Thoracic aorta (tissue), 2 donors: ENCODE measurements at regions not wholly inside any gene's neighbourhood (a gene's known extent, or its start where the extent isn't known, plus 50 kb on each side); places are given as distances from the start of the nearest gene placed in this dataset.

ENCODE experiments used
- ATAC-seq: fragments of 150-250 bp; one replicate; pipeline ENCODE4 v1.8.0; 2017; ENCODE audit warnings: low read depth; ENCODE audit not compliant: insufficient number of reproducible peaks, low FRiP score
- DNase-seq: peaks from one replicate; pipeline ENCODE4 v3.0.0-alpha.2; 2020; ENCODE audit warnings: low spot score
- H3K27ac ChIP-seq, 2 donors: fragments of 200-600 bp; sonication (generic); 1 replicate in 1 of 2; 2 replicates in 1 of 2; pipeline ENCODE4 v1.5.1; 2016; ENCODE audit warnings: mild to moderate bottlenecking in 2 of 2, moderate library complexity in 2 of 2
- H3K27me3 ChIP-seq: fragments of 200-600 bp; sonication (generic); replicated peaks from 2 replicates; pipeline ENCODE4 v1.6.0; 2016; ENCODE audit warnings: mild to moderate bottlenecking; ENCODE audit not compliant: insufficient read depth
- H3K36me3 ChIP-seq: fragments of 200-600 bp; sonication (generic); one replicate; pipeline ENCODE4 v1.5.1; 2016
- H3K4me1 ChIP-seq, 2 donors: fragments of 200-600 bp; sonication (generic); 1 replicate in 1 of 2; 2 replicates in 1 of 2; pipeline versions ENCODE4 v1.5.1 to v1.6.0; 2016; ENCODE audit warnings: low read depth in 2 of 2, mild to moderate bottlenecking in 1 of 2; ENCODE audit not compliant: control insufficient read depth in 1 of 2
- H3K4me3 ChIP-seq: fragments of 200-600 bp; sonication (generic); 2 replicates; pipeline ENCODE4 v1.5.1; 2016; ENCODE audit warnings: mild to moderate bottlenecking
- H3K9me3 ChIP-seq: fragments of 200-600 bp; sonication (generic); 2 replicates; pipeline ENCODE4 v1.5.1; 2016
- TF ChIP-seq, protein P1 (sequence below): fragments of 200-600 bp; sonication (generic); IDR thresholded peaks from one replicate; pipeline ENCODE4 v1.5.1; 2019; ENCODE audit warnings: antibody characterized with exemption

DNA sequence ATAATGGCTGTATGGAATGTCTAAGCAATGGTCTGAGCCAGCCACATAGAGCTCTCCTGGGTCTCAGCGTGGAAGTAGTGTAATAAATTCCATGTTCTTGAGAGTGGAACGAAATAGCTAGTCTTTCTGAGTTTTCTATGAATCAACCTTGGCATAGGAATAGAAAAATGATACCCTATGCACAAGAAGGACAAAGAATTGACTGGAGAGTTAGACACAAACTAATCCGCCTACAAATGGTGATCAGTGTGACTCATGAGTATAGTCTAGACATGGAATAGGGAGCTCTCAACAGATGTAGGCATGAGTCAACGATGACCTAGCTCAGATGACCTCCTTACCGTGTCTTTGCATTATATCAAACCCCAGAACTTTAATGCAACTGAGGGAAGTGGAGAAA is 256.8 kb upstream of the GRIN3A start:
- Histone ChIP-seq H3K27ac (no peak overlapping the region), H3K4me1 (peaks cover 0 to 8% of the 10 kb centered on the region in 2 donors), H3K27me3 (no peaks in the 10 kb centered on the region), H3K9me3 (no peaks in the 10 kb centered on the region), H3K36me3 (no peaks in the 10 kb centered on the region), H3K4me3 (no peak overlapping the region)
- TF ChIP-seq, protein P1, sequence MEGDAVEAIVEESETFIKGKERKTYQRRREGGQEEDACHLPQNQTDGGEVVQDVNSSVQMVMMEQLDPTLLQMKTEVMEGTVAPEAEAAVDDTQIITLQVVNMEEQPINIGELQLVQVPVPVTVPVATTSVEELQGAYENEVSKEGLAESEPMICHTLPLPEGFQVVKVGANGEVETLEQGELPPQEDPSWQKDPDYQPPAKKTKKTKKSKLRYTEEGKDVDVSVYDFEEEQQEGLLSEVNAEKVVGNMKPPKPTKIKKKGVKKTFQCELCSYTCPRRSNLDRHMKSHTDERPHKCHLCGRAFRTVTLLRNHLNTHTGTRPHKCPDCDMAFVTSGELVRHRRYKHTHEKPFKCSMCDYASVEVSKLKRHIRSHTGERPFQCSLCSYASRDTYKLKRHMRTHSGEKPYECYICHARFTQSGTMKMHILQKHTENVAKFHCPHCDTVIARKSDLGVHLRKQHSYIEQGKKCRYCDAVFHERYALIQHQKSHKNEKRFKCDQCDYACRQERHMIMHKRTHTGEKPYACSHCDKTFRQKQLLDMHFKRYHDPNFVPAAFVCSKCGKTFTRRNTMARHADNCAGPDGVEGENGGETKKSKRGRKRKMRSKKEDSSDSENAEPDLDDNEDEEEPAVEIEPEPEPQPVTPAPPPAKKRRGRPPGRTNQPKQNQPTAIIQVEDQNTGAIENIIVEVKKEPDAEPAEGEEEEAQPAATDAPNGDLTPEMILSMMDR, result no peak
- no peak for DNase-seq
- no peak for ATAC-seq

DNA sequence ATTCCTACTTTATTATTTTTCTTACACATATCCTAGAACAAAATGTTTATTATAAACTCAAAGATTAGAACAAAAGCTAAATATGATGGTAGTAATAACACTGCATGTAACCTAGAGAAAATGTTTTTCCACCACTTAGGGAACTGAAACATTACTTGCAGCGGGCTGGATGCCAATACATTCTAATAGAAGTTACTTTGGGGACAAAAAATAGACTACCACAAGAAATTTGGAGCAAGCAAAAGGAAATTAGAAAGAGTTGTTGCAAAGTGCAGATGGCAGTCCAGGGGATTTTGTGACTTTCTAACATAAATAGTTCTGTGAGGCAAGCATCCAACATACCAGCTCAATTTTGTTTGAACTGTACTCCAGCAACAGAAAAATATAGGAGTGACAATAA is 255.3 kb upstream of the GRIN3A start:
- no peaks in the 10 kb centered on the region for H3K9me3 ChIP-seq
- no peaks in the 10 kb centered on the region for H3K36me3 ChIP-seq
- no peaks in the 10 kb centered on the region for H3K27me3 ChIP-seq
- DNase-seq (no peak), ATAC-seq (no peak)
- H3K4me1 ChIP-seq, result peaks cover 0 to 8% of the 10 kb centered on the region in 2 donors
- H3K4me3 ChIP-seq, result no peak overlapping the region
- TF ChIP-seq, protein P1, result no peak
- H3K27ac ChIP-seq, result no peak overlapping the region

DNA sequence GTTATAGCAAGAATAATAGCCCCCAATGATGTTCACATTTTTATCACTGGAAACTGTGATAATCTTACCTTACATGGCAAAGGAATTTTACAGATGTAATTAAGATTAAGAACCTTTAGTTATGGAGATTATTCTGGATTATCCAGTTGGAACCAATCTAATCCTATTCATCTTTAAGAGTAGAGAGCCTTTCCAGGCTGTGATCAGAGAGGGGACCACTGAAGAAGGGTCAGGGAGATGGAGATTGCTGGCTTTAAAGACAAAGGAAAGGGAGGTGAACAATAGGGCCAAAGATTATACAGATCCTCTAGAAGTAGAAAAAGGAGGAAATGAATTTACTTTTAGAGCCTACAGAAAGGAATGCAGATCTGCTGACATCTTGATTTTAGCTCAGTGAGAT is 253.5 kb upstream of the GRIN3A start:
- Histone ChIP-seq H3K4me1 (peaks cover 0 to 8% of the 10 kb centered on the region in 2 donors), H3K4me3 (no peak overlapping the region), H3K27ac (no peak overlapping the region), H3K36me3 (no peaks in the 10 kb centered on the region), H3K9me3 (no peaks in the 10 kb centered on the region), H3K27me3 (no peaks in the 10 kb centered on the region)
- TF ChIP-seq, protein P1, result no peak
- no peak for DNase-seq
- ATAC-seq, result no peak

DNA sequence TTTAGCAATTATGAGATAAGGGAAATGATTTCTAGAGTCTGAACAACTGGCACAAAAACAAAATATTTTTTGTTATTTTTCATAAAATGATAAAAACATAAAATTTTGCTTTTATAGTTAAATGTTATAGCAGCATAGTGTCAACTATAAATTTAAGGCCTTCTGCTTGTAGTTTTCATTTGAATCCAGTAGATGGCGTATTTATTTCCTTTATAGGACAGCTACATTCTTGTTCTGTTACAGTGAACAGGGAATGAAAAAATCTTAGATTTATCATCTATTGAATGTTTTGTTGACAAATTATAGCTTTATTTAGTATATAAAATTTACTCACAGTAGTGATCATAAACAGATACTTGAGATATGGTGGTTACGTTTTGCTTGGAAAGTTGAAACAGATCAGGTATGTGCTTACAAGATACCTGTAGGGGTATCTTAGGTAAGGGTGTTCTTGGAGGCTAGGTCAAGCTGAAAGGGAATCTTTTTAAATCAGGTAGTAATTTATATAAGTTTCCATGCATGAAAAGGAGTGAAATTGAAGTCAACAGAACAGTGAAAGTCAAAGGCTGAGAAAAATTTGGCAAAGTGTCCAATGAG is 239.3 kb upstream of the GRIN3A start:
- H3K27me3 ChIP-seq, result no peaks in the 10 kb centered on the region
- no peaks in the 10 kb centered on the region for H3K36me3 ChIP-seq
- H3K9me3 ChIP-seq, result no peaks in the 10 kb centered on the region
- H3K4me3 ChIP-seq, result no peak overlapping the region
- no peak overlapping the region for H3K27ac ChIP-seq
- TF ChIP-seq, protein P1, result peak; percentile 45
- H3K4me1 ChIP-seq, result no peaks in the 10 kb centered on the region
- ATAC-seq (no peak), DNase-seq (no peak)

DNA sequence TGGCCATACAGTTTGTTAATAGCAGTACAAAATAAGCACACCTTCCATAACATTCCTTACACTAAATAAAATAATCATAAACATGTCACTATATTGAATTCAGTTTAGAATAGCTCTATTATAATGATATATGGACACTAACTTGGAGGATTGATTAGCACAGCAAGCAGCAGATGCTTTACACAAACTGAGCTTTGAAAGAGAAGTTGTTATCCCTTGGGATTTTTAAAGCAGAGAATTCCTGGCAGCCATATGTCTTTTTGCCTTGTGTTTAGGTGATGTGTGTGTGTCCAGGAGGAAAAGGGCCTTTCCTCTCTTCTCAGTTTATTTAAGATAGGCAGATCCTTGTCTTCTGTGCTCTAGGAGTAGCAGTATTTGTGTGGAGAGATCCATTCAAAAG is 232.2 kb upstream of the GRIN3A start:
- H3K9me3 ChIP-seq, result no peaks in the 10 kb centered on the region
- TF ChIP-seq, protein P1, result no peak

More for the DNA sequence above, 232.2 kb upstream of the GRIN3A start:
- Histone ChIP-seq H3K27ac (no peak overlapping the region), H3K4me3 (no peak overlapping the region), H3K36me3 (no peaks in the 10 kb centered on the region), H3K27me3 (no peaks in the 10 kb centered on the region), H3K4me1 (no peaks in the 10 kb centered on the region)
- ATAC-seq (no peak), DNase-seq (no peak)
